HL-60 (cell line): ENCODE measurements at regions not wholly inside any gene's neighbourhood (a gene's known extent, or its start where the extent isn't known, plus 50 kb on each side); places are given as distances from the start of the nearest gene placed in this dataset.
"Not testable (repeated sequence)": the region's sequence is repeated elsewhere in the genome, so short reads cannot be mapped to it uniquely, and the experiment has no call there.

ENCODE experiments used
- CTCF ChIP-seq: IDR thresholded peaks from one replicate; pipeline ENCODE4 v1.5.1; 2011; ENCODE audit warnings: low read length, control low read depth, inconsistent platforms; ENCODE audit not compliant: insufficient read depth
- GABPA ChIP-seq: IDR thresholded peaks from 2 replicates; pipeline ENCODE4 v1.6.1; 2012; ENCODE audit warnings: low read depth
- POLR2AphosphoS5 ChIP-seq: IDR thresholded peaks from 2 replicates; pipeline ENCODE4 v1.6.1; 2012; ENCODE audit warnings: low read depth
- REST ChIP-seq: IDR thresholded peaks from 2 replicates; pipeline ENCODE4 v1.6.1; 2012; ENCODE audit warnings: low read depth; ENCODE audit not compliant: insufficient replicate concordance

GRCh38 chr14:41214978-41215377 is 391.7 kb upstream of the LRFN5 start:
- not testable (repeated sequence) for TF ChIP-seq POLR2AphosphoS5, CTCF, REST, GABPA
